ENCODE measurements at regions not wholly inside any gene's neighbourhood (a gene's known extent, or its start where the extent isn't known, plus 50 kb on each side); places are given as distances from the start of the nearest gene placed in this dataset.

DNA sequence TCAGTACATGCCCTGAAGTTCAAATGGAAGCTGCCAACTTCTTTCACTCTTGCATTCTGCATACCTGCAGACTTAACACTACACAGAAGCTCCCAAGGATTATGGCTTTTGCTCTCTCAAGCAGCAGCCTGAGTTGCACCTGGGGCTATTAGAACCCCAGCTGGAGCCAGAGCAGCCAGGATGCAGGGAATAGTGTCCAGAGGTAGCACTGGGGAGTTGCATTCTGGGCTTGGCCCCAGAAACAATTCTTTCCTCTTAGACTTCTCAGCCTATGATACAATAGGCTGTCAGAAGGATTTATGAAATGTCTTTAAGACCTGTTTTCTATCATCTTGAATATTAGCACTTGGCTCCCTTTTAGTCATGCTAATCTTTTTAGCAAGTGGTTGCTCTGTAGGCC is 886.7 kb upstream of the GHITM start:
- DNase-seq, result no peak

DNA sequence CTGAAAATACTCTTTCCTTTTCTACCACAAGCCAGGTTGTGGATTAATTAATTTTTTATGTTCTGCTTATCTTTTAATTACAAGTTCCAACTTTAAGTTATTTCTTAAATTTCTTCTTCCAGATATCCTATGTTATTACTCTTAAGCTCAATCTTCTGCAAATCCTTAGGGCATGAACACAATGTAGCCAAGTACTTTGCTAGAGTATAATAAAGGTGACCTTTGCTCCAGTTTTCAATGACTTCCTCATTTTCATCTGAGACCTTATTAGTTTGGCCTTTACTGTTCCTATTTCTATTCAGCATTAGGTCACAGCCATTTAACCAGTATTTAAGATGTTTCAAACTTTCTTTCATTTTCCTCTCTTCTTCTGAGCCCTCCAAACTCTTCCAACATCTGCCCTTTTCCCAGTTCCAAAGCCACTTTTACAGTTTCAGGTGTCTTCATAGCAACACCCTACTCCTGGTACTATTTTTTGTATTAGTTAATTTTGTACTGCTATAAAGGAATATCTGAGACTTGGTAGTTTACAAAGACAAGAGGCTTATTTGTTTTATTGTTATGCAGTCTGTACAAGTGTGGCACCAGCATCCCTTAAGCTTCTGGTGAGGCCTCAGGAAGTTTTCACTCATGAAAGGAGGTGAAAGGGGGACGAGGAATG is 886.2 kb upstream of the GHITM start:
- DNase-seq, result no peak

GRCh38 chr10:83254698-83255097 is 884.6 kb upstream of the GHITM start:
- DNase-seq, result no peak

DNA sequence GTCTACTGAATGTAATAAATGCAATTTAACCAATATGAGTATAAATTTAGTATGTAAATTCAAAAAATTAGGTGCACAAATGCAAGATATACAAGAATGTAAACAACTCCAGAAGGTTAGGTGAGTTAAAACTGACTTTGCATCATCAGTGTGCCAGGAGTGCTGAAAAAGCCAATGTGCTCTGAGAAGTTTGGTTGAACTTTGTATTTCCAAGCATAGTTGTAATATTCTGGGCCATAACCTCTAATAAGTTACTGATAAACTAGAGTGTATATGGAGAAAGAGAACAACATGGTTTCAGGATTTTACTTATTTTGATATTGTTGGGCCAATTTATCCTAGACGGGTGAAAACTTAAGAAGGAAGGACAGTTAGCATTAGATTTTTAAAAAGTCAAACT is 876.9 kb upstream of the GHITM start:
- no peak for DNase-seq

- no peak for DNase-seq
These were observed 866.5 kb upstream of the GHITM start for GRCh38 chr10:83272666-83273434.

DNA sequence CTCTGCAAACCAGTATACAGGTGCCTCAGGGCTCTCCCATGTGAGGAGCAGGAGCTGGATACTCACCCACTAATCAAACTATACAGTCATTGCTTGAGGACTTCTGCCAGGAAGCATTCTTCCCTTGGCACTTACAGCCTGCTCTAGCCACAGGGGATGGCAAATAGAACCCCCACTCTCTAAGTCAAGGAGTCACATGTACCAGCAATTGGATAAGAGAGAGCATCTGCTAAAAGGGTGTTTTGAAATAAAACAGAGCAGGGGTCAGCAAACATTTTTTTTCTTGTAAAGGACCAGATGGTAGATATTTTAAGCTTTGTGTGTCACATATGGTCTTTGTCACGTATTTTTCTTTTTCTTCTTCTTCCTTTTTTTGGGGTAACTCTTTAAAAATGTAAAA is 865.2 kb upstream of the GHITM start:
- DNase-seq, result no peak

- no peak for DNase-seq
These were observed 862.3 kb upstream of the GHITM start for GRCh38 chr10:83276971-83277370.

DNA sequence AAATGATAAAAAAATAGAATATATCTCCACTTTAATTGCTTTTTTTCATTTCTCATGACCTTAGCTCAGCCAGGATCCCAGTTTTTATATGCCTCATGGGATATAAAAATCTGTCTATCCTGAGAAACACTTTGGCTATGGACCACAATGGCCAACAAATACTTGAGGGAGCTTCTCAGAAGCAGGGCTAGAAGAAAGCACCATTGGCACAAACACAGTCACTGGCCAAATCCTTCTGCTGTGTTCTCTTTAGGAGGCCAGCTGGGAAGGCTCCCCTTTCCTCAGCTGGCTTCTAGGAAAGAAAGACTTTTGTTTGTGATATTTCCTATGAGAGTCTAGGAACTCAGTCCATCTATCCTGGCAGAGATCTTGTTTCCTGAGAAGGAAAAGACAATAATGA is 856.2 kb upstream of the GHITM start:
- DNase-seq, result no peak

DNA sequence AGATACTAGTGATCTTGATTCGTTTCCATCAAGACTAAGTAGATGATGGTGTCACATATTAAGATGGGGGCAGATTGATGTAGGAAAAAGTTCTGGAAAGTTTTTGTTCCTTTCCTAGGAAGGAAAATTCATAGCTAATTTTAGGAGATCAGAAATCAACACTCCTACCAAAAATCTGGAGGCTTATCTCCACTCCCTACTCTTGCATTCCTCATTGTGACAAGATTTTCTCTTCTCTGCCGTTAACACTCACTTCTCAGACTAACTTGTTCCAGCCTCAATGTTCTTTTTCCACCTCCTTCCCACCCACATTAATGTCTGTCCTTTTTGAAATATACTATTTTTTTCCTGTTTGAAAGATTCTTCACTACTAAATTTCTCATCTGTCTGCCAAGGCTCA is 851.9 kb upstream of the GHITM start:
- no peak for DNase-seq

GRCh38 chr10:83289373-83289772 is 849.9 kb upstream of the GHITM start:
- DNase-seq, result no peak

GRCh38 chr10:83289948-83290347 is 849.4 kb upstream of the GHITM start:
- no peak for DNase-seq

- DNase-seq, result no peak
These were observed 837.6 kb upstream of the GHITM start for GRCh38 chr10:83301732-83302131.

DNA sequence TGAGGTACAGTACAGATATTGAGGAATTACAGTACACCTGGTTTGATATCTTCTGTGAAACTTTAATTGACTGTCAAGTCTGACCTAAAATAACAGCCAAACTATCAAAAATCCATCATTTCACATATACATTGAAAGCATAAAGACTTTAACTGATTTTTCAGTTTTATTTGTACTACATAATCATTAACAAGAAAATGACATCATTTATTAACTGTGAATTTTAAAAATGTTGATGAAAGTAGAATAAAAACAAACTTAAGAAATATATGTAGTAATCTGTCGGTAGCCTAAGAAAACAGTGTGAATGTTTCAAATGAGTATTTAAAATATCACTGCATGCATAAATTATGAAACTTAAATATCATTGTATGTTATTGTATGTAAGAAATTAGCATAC is 836.7 kb upstream of the GHITM start:
- DNase-seq, result no peak

DNA sequence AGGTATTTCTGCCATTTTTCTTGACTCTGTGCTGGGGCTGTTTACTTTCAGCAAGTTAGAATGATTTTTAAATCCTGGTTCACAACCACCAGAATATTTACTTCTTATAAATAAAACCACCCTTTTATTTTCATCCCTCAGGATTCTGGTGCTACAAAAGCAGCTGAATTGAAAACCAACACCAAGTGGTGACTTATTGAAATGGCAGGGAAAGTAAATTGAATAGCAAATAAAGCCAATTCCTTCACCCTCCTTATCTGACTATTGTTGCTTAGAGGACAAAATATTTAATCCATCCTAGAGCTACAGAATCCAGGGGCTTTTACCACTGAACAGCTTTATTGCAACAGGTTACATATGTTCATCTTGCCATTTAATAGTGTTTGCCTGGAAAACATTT is 828.6 kb upstream of the GHITM start:
- DNase-seq, result no peak

GRCh38 chr10:83312570-83312969 is 826.7 kb upstream of the GHITM start:
- no peak for DNase-seq

- no peak for DNase-seq
These were observed 806.6 kb upstream of the GHITM start for GRCh38 chr10:83332690-83333089.

DNA sequence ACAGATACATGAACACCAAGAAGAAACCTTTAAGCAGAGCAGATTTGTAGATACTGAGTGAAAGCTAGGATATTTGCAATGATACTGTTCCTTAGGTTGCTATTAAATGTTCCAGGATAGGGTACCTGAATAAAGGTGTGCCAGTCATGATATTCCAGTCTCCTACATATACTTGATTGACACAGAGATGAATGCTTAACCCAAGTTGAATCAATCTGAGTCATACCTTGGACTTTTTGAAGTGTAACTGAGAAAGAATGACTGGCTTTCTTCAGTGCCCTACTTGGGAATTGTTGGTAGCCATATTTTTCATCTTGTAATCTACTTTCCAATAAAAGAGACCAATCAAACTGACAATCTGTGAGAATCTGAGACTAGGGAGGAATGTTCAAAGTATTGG is 805.7 kb upstream of the GHITM start:
- DNase-seq, result no peak

DNA sequence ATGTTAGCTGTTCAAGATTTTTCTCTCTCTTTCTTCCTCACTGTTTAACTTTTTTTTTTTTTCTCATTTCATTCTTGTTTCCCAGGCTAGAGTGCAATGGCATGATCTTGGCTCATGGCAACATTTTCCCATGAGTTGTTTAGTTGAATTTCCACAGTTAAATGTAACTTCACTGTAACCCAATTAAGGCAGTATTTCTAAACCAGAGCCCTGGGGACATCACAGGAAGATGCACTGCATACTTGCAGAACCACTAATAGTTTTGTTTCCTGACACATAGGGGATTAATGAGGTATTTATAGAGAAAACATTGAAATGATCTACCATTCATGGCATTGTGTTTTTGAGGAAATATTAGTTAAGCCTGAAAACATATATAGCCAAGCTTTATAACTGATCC is 795.6 kb upstream of the GHITM start:
- DNase-seq, result no peak

DNA sequence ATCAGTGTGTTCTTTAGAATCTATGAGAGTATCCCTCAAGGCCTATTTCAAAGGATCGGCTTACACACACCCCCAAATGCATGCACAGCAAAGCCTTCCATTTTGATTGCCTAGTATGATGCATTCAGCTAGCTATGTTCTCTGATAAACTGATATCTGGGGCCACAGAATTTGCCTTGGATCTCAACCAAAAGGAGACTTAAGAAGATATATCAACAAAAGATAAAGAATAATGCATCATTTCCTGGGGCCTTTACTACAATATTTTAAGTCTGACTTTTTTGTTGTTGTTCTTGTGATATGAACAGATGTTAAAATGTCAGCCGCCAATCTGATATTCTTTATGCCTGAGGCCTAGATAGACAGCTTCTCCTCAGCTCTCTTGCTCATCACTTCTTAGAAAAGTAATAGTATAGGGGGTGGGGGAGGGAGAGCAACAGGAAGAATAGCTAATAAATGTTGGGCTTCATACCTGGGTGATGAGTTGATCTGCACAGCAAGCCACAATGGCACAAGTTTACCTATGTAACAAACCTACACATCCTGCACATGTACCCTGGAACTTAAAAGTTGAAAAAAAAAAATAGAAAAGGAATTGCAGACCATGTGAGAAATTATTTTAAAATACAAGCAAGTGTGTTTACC is 792.9 kb upstream of the GHITM start:
- no peak for DNase-seq

DNA sequence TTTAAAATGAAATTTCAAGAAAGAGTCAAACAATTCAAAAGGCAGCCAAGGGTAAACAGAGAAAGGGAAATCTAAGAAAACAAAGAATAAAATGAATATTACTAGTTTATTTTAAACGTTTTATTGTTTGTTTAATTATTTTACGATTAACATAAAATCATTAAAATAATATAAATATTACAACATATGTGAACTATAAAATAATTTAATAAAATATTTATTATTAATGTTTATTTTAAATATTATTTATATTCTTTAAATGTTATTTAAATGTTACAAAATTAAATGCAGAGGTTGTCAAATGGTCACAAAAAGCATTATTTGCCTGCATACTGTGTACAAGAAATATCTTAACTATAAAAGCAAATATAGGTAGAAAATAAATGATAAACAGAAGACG is 786.7 kb upstream of the GHITM start:
- DNase-seq, result no peak

DNA sequence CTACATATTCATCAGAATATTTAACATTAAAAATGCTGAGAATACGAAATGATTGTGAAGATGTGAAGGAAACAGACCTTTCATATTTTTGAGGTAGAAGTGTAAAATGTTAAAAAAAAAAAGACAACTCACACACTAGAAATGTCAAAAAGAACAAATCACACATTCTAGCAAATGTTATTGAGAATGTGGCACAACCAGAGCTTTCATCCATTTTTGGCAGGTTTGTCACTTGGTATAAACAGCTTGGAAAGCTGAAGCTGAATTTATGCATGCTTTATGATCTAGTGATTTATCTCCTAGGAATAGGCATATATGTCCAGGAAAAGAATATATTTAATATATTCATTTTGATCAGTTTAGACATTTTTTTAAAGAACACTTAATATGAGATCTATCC is 784.9 kb upstream of the GHITM start:
- no peak for DNase-seq

- DNase-seq, result no peak
These were observed 782.3 kb upstream of the GHITM start for GRCh38 chr10:83357004-83357403.

DNA sequence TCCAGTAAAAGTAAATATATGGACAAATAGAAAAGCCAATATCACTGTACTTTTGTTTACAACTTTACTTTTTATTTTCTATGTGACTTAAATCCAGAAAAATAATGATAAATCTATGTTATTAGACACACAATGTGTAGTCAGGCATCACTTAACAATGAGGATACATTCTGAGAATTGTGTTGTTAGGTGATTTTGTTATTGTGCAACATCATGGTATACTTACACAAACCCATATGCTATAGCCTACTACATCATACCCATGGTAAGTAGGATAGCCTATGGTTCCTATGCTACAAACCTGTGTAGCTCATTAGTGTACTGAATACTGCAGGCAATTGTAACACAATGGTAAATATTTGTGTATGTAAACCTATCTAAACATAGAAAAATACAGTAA is 781.7 kb upstream of the GHITM start:
- DNase-seq, result no peak

DNA sequence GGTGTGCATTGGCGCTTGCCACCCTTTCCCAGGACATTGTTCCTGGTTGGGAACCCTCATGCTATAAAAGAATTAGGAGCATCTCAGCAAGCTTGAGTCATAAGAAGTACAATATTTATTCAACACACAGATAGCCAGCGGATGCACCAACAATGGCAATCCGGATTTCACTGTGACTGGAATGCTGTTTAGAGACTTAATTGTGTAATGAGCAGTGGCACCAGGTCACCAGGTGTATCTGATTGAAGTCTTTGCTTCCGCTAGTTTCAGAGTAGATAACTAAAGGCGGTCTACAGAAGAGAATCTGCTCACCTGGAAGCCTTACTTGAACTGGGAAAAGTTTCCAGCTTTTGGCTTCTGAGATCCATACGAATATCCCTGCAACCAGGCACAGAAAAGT is 772.3 kb upstream of the GHITM start:
- DNase-seq, result no peak

Data from NCI-H774 (cell line).